ENCODE measurements at regions not wholly inside any gene's neighbourhood (a gene's known extent, or its start where the extent isn't known, plus 50 kb on each side); places are given as distances from the start of the nearest gene placed in this dataset.

DNA sequence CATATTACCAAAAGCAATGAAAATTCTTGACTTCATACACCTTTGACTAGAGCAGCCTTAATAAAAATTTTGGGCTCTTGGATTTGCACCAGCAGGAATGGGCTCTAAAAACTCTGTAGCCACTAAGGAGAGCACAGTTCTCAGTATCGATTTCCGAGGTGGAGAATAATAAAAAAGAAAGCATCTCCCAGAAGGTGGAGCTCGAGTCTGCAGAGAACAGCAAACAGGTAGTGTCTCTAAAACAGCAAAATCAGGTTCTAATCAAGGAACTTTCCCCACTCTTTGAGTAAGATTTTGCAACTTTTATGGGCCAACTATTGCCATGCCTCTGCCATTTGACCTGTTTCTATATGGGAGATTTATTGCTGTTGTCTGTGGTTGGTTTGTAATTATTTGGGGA is 258.7 kb upstream of the GPC6 start:
- TF ChIP-seq, protein P1, sequence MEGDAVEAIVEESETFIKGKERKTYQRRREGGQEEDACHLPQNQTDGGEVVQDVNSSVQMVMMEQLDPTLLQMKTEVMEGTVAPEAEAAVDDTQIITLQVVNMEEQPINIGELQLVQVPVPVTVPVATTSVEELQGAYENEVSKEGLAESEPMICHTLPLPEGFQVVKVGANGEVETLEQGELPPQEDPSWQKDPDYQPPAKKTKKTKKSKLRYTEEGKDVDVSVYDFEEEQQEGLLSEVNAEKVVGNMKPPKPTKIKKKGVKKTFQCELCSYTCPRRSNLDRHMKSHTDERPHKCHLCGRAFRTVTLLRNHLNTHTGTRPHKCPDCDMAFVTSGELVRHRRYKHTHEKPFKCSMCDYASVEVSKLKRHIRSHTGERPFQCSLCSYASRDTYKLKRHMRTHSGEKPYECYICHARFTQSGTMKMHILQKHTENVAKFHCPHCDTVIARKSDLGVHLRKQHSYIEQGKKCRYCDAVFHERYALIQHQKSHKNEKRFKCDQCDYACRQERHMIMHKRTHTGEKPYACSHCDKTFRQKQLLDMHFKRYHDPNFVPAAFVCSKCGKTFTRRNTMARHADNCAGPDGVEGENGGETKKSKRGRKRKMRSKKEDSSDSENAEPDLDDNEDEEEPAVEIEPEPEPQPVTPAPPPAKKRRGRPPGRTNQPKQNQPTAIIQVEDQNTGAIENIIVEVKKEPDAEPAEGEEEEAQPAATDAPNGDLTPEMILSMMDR (conservative IDR thresholded peaks at IDR 0.05): peak; percentile 58
- TF ChIP-seq ZFX (IDR thresholded peaks at IDR 0.05): no peak

All from C4-2B (cell line).